Frontal cortex (tissue), 3 donors: ENCODE measurements at regions not wholly inside any gene's neighbourhood (a gene's known extent, or its start where the extent isn't known, plus 50 kb on each side); places are given as distances from the start of the nearest gene placed in this dataset.
"Not testable (repeated sequence)": the region's sequence is repeated elsewhere in the genome, so short reads cannot be mapped to it uniquely, and the experiment has no call there.

Experiments used
- DNase-seq, 2 donors: peaks; one replicate each; pipeline ENCODE4 v3.0.0; 2012; ENCODE audit warnings: low spot score in 2 of 2
- FAIRE-seq: peaks from 2 replicates; lab custom pipeline; 2012; peaks lifted over from hg19 to GRCh38; lab: Jason Lieb, UNC
- donor health status: control.
- donor health status: control.
- donor health status: control.

GRCh38 chr13:109271555-109272541 lies 514.5 kb downstream of the IRS2 start:
- DNase-seq (no peak), FAIRE-seq (no peak)

GRCh38 chr13:109271061-109271460 lies 515.3 kb downstream of the IRS2 start:
- no peak for DNase-seq
- no peak for FAIRE-seq

GRCh38 chr13:109269381-109269780 lies 517.0 kb downstream of the IRS2 start:
- FAIRE-seq: not testable (repeated sequence)

GRCh38 chr13:109268492-109268891 lies 517.9 kb downstream of the IRS2 start:
- not testable (repeated sequence) for DNase-seq, FAIRE-seq

More at GRCh38 chr13:109269381-109269780, 517.0 kb downstream of the IRS2 start:
- not testable (repeated sequence) for DNase-seq

- DNase-seq, FAIRE-seq: not testable (repeated sequence)
Observed at GRCh38 chr13:109267400-109267799, 519.0 kb downstream of the IRS2 start.

GRCh38 chr13:109265438-109265742 lies 521.0 kb downstream of the IRS2 start:
- not testable (repeated sequence) for FAIRE-seq, DNase-seq

GRCh38 chr13:109264603-109265437 lies 521.6 kb downstream of the IRS2 start:
- not testable (repeated sequence) for DNase-seq, FAIRE-seq

- not testable (repeated sequence) for FAIRE-seq, DNase-seq
Observed at GRCh38 chr13:109257761-109258157, 528.6 kb downstream of the IRS2 start.
